Bronchial epithelial cell (primary cell): ENCODE measurements at regions not wholly inside any gene's neighbourhood (a gene's known extent, or its start where the extent isn't known, plus 50 kb on each side); places are given as distances from the start of the nearest gene placed in this dataset.

ENCODE experiments used
- DNase-seq: peaks from one replicate; pipeline ENCODE4 v3.0.0-alpha.2; 2010; ENCODE audit warnings: low read depth
- FAIRE-seq: peaks from 2 replicates; lab custom pipeline; 2011; peaks lifted over from hg19 to GRCh38; lab: Jason Lieb, UNC
- H3K27me3 ChIP-seq: 2 replicates; pipeline ENCODE4 v1.5.1; 2011; ENCODE audit warnings: low read length; ENCODE audit not compliant: control insufficient read depth, insufficient read depth
- H3K36me3 ChIP-seq: 2 replicates; pipeline ENCODE4 v1.5.1; 2011; ENCODE audit warnings: low read length; ENCODE audit not compliant: control insufficient read depth, insufficient read depth
- H3K4me3 ChIP-seq: 2 replicates; pipeline ENCODE4 v1.5.1; 2011; ENCODE audit warnings: mild to moderate bottlenecking, low read depth, low read length, control low read depth
- TF ChIP-seq, protein P1 (sequence below): IDR thresholded peaks from 2 replicates; pipeline ENCODE4 v1.5.1; 2011; ENCODE audit warnings: mild to moderate bottlenecking, moderate library complexity, low read length, control low read depth, inconsistent platforms; ENCODE audit not compliant: insufficient read depth, severe bottlenecking

- Histone ChIP-seq H3K27me3 (no peaks in the 10 kb centered on the region), H3K36me3 (no peaks in the 10 kb centered on the region), H3K4me3 (no peak overlapping the region)
- DNase-seq: no peak
- FAIRE-seq: no peak
- TF ChIP-seq, protein P1, sequence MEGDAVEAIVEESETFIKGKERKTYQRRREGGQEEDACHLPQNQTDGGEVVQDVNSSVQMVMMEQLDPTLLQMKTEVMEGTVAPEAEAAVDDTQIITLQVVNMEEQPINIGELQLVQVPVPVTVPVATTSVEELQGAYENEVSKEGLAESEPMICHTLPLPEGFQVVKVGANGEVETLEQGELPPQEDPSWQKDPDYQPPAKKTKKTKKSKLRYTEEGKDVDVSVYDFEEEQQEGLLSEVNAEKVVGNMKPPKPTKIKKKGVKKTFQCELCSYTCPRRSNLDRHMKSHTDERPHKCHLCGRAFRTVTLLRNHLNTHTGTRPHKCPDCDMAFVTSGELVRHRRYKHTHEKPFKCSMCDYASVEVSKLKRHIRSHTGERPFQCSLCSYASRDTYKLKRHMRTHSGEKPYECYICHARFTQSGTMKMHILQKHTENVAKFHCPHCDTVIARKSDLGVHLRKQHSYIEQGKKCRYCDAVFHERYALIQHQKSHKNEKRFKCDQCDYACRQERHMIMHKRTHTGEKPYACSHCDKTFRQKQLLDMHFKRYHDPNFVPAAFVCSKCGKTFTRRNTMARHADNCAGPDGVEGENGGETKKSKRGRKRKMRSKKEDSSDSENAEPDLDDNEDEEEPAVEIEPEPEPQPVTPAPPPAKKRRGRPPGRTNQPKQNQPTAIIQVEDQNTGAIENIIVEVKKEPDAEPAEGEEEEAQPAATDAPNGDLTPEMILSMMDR: no peak
Observed at GRCh38 chr12:114968727-114969126, 284.8 kb upstream of the TBX3 start.

GRCh38 chr12:114967151-114967550 is 283.2 kb upstream of the TBX3 start:
- Histone ChIP-seq H3K36me3 (no peaks in the 10 kb centered on the region), H3K27me3 (no peaks in the 10 kb centered on the region), H3K4me3 (no peak overlapping the region)
- FAIRE-seq (no peak), DNase-seq (no peak)
- TF ChIP-seq, protein P1: no peak

DNA sequence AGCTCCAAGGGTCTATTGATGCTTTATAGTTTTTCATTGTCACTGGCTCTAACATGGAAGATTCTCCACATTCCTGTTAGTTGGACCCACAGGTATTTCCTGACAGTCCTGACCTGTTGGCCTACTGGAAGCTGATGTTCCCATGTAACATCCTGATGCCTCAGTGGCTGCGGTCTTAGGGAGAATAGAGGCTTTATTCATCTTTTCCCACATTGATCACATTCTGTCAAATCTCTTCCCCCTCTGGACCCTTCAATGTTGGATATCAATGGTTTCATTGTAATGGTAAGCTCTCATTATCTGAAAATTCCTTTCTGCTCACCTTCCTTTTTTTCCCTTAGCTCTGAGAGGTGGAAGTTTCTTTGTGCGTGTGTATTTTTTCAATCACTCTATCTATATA is 280.9 kb upstream of the TBX3 start:
- TF ChIP-seq, protein P1: no peak
- no peaks in the 10 kb centered on the region for H3K36me3 ChIP-seq
- H3K4me3 ChIP-seq: no peak overlapping the region
- FAIRE-seq (no peak), DNase-seq (no peak)
- no peaks in the 10 kb centered on the region for H3K27me3 ChIP-seq

- DNase-seq: no peak
- Histone ChIP-seq H3K36me3 (no peaks in the 10 kb centered on the region), H3K27me3 (no peaks in the 10 kb centered on the region), H3K4me3 (no peak overlapping the region)
- no peak for FAIRE-seq
- TF ChIP-seq, protein P1: no peak
Observed at GRCh38 chr12:114963846-114964245, 279.9 kb upstream of the TBX3 start.

- H3K36me3 ChIP-seq: no peaks in the 10 kb centered on the region
- no peak for DNase-seq
- FAIRE-seq: no peak
- TF ChIP-seq, protein P1: no peak
- no peaks in the 10 kb centered on the region for H3K27me3 ChIP-seq
- H3K4me3 ChIP-seq: no peak overlapping the region
Observed at GRCh38 chr12:114961491-114961890, 277.5 kb upstream of the TBX3 start.

- FAIRE-seq (no peak), DNase-seq (no peak)
- Histone ChIP-seq H3K27me3 (no peaks in the 10 kb centered on the region), H3K4me3 (no peak overlapping the region), H3K36me3 (no peaks in the 10 kb centered on the region)
- TF ChIP-seq, protein P1: no peak
Observed at GRCh38 chr12:114958538-114958937, 274.6 kb upstream of the TBX3 start.
